CD4-positive, alpha-beta T cell treated with Interleukin-15 for 4 hours (primary cell): ENCODE measurements at regions not wholly inside any gene's neighbourhood (a gene's known extent, or its start where the extent isn't known, plus 50 kb on each side); places are given as distances from the start of the nearest gene placed in this dataset.

Experiments
- DNase-seq: peaks from one replicate; pipeline ENCODE4 v3.0.0-alpha.2; 2020; ENCODE audit warnings: low spot score

DNA sequence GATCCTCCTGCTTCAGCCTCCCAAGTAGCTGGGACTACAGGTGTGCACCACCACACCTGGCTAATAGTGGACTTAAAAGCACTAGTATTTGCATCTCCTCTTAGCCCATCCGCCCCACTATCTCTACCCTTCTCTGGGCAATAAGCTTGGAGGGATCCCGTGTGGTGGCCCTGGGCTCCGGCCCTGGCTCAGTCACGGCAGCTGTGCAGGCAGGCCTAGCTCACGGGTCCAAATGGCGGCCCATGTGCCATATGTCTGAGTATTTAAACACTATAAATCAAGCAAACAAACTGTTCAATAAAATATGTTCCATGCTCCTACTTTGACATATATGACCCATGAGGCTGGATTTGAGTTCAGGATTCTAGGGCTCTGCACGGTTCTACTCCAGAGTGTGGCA, 118.4 kb downstream of the BANF2 start:
- no peak for DNase-seq

DNA sequence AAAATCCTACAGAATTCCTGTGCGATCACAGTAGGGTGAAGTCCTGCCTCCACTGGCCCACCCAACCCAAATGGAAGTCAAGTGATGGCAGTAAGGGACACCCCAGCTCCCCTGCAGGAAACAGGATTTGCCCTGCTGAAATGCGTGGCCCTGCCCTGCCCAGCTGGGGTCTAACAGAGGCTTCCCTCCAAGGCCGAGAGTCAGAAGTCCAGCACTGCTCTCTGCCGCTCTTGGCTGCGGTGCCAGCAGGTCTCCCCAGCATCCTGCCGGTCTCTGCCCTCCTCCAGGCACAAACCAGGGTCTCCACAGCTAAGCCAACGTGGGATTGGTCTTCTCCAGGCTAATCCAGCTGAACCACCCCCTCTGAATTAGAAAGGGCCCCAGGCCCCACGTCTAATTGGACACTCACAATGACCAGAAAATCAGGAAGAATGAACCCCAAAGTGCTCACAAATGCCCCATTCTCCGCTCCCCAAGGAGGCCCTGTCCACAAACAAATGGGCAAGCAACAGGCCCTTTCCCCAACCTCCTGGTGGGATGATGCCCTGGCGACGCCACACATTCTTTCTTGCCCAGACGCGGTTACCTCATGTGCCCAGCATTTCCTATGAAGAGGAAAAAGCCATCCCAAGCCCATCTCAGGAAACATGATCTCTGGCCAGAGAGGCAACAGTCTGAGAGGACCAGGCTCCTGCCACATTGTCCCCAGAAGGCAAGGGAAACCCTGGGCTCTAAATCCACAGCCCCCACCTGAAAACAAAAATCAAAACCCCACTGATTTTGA, 117.2 kb downstream of the BANF2 start:
- DNase-seq, result no peak

DNA sequence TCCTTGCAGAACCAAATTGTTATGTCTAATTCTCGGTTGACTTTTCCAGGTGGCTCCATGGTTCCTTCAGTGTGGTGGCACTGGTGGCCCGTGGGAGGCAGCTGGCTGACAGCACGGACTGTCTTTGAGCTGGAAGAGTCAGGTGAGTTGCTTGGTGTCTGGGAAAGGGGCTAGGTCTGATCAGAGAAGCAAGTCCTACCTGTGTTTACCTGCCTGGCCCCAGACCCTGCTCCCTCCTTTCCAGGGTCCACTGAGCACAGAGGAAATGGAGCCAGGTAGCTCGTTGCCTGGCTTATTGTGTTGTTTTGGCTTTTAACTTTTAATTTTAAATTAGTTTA, 111.8 kb downstream of the BANF2 start:
- no peak for DNase-seq

DNA sequence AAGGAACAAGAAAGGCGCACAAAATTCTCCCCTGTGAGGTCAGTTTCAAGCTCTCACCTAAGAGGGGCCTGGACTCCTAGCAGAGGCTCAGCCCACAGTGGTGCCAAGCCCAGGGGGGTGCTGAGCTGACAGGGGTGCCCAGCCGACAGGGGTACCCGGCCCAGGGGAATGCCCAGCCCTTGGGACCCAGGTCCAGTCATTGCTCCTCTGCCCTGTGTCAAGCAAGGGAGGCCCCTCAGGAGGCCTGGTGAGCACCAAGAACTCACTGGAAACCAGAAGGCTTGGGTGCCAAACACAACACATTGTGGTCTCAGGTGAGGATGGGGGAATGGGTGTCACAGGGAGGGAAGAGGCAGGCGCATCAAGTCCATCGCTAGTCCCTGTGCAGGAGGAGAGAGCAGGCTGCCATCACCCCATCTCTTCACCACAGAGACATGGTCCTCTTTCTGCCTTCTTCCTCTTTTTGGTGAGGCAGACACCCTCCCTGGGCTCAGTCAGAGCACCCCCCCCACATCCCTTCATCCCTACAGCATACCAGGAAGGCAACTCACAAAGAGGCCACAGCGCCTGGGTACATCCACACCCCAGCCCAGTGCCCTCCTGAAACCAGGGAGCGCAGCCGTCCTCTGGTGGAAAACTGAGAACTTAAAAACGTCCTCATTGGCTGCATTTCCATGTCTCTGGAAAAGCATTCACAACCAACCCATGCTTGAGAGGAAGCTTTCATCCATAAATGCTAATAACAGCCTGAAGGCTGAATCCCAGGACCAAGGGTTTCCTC, 111.3 kb downstream of the BANF2 start:
- DNase-seq, result no peak

DNA sequence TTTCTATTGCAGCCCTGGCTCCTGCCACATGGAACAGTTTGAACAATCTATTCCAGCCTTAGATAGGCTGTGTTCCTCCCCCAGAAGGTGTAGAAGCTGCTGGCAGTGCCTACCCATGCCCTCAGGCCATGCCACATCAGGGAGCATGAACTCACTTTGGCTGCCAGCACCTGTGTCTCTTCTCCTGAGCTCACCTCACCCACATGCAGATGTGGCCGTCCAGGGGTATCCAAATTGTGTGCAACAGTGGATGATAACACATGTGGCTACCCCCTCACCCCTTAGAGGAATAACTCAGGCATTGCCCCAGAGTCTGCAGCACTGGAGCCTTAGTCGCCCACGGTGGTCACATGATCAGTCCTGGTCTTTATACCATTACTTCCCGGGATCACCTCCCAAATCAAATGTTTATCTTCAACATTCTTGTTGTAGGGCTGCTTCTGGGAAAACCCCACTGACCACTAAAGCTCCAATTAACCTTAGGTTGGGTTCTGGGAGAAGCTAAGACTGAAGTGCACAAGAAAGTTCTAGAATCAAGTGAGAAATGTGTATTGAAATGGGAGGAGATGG, 110.4 kb downstream of the BANF2 start:
- no peak for DNase-seq

DNA sequence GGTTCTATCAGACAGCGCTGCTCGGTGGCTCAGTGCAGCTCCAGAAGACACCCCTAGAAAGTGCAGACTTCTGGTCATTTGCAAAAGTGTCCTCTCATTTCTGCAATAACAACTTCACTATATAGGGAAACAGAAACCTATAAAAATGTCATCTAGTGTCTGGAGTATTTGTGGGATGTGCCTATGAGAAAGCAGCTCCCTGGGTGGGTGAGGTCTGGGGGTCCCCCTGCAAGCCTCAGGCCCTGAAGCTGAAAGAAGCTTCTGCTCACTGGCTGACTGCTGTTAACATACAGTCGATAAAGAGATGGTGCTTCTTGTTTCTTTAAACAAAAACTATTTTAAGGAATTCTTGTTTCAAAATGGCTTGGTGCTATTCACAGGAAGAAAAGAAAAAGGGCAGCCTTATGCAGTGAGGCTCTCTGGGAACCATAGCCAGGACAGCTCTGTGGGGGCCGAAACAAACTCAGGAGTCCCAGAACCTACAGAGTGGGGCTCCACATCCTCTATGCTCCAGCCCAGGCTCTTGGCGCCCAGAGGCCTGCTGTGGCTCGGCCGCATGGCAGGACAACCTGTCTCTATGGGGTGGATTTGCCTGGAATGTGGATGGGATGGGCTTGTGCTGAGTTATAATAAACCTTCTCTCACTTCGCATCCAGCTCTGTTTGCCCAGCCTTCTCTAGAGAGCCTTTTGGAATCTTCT, 109.7 kb downstream of the BANF2 start:
- no peak for DNase-seq

DNA sequence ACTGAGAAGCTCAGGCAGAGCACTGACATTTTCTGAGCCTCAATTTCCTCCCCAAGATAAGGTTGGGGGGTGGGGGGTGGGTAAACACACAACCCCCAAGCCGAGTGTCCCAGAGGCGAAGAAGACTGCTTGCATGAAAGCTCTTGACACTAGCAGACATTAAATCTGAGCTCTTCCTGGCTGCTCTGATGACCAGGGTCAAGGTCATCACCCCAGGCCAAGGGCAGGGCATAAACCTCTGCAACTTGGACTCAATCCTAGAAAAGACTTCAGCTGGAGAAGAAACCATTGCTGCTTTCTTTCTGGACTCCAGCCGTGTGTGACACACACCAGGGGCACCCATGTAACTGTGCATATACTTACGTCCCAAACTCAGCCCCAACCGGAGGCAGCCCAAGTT, 109.0 kb downstream of the BANF2 start:
- no peak for DNase-seq

DNA sequence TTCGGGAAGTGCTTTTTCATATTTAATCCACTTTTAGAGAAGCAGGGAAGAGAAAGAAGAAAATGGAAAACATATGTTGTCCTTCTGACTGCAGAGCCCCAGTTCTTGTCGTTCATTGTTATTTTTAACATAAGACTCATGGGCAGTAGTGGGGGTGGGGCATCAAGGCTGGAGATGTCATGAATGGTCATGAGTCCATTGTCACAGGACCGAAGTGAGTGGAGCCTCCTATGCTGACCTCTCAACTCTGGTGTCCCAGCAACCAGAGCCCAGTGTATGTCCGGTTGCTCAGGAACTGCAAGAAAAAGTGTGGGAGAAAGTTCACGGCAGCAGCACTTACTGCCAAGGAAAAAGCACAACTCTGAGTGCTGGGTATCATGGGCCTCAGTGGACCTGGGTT, 108.6 kb downstream of the BANF2 start:
- no peak for DNase-seq

DNA sequence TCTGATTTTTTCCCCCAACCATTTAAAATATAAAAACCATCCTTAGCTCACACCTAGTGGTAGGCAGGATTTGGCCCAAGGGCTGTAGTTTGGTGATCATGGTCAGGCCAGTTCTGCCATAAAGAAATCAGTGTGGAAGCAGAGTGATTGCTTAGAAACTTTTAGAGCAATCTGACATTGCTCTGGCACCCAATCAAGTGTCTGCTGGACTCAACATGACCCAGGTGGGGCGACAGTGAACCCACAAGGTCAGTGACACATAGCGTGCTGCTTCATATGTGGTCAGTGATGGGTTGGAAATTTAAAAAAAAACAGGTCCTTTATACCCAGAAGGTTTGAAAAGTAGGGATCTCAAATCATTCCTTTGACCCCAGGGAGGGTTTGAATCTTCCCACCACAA, 107.9 kb downstream of the BANF2 start:
- DNase-seq, result no peak

DNA sequence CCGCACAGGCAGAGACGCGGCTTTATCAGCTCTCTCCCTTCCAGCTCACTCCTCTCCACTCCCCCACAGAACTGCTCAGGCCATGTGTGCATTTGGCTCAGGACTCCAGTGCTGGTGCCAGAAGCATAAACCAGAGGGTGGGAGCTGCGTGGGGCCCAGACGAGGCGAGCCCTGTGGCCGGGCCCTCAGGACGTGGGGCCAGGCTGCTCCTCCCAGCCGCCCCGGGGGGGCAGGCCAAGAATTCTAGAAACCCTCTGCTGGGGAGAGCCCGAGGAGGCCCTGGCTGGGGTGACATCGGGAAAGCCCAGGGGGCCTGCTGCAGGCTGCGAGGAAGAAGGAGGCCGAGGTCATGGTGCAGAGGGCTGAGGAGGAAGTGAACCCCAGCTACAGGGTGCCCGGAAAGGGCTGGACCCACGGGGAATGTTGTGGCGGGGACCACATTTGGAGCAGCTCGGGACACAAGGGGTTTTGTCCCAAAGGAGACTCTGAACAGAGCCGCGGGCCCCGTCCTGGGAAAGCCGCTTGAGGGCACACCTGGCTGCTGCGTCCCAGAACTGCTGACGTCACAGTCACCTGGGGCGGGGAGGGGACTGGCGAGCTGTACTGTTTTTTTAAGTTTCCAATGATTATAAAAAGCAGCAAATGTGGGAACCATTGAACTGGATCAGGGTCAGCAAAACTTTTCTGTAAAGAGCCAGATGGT, 107.1 kb downstream of the BANF2 start:
- no peak for DNase-seq

DNA sequence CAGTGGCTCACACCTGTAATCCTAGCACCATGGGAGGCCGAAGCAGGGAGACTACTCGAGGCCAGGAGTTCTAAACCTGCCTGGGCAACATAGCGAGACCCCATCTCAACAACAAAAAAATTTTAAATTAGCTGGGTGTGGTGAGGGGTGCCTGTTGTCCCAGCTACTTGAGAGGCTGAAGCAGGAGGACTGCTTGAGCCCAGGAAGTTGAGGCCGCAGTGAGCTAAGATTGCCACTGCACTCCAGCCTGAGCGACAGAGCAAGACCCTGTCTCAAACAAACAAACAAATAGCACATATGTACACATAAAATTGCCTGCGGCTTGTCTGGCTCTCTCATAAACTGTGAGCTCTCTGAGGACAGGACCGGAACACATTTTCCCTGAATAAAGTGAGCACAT, 106.3 kb downstream of the BANF2 start:
- no peak for DNase-seq

DNA sequence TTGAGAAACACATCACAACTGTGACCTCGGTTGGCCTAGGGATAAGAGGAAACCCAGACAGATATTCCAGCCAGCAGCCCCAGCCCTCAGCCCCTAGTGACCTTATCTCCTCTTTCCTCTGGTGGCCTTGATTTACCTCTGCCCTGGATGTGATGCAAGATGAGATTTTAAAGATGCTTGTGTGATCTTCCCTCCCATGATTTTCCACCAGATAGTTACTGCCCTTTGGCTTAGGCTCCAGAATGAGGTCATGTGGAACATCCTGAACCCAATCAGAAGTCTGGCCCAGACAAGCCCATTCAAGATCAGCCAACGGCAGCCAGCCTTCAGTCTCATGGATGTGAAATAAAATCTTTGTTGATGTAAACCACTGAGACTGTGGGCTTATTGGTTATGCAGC, 104.0 kb downstream of the BANF2 start:
- no peak for DNase-seq

DNA sequence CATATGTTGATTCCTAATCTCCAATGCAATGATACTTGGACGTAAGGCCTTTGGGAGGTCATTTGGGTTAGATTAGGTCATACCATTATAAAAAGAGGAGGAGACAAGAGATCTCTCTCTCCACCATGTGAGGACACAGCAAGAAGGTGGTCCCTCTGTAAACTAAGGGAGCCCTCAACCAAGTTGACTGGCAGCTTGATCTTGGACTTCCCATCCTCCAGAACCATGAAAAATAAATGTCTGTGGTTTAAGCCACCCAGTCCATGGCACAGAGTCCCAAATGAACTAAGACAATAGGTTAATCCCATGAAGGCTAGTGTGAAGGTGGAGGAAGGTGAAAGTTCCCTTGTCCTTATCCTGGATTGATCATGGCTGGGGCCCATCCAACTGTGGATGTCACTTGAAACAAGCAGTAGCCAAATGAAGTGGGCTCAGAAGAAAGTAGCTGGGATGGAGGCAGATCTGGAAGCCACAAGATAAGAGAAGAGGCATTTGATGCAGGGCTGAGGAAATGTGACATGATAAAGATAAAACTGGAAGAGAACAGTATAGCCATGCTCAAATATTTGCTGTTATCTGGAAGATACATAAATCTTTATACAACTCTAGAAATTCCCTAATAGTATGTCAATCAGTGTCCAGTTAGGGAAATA, 99.9 kb downstream of the BANF2 start:
- DNase-seq, result no peak

DNA sequence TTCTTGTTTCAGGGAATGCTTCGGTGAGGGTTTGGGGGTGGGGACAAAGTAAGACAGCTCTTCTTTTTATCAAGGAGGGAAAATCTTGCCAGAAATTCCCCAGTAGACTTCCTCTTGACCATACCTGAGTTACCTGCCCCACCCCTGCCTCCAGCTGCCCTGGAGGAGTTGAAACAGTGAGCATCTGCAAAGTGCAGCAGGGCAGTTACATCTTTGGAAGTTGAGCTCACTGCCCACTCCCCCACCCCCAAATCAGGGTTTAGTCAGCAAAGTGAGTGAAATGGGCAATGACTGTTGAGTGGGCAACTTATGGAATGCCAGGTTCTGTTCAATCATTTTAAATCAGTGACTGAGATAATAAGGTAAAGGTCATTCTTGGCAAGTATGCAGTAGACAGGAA, 98.8 kb downstream of the BANF2 start:
- no peak for DNase-seq

DNA sequence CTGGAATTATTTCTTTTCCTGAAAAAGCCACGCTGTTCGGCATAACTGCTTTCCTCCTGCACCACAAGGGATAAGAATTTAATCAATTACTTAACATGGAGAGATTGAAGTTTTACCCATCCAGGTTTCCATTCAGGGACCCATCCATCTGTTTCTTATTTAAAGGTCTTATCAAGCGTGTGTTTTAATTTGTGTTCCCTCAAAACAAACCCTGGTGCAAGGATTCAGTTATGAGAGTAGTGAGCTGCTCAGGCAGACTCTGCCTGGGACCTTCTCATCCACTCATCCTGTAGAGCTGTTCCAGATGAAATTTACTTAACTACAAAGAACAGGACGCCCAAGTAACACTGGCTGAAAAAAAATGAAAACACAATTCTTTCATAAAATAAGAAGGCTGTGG, 97.8 kb downstream of the BANF2 start:
- no peak for DNase-seq

DNA sequence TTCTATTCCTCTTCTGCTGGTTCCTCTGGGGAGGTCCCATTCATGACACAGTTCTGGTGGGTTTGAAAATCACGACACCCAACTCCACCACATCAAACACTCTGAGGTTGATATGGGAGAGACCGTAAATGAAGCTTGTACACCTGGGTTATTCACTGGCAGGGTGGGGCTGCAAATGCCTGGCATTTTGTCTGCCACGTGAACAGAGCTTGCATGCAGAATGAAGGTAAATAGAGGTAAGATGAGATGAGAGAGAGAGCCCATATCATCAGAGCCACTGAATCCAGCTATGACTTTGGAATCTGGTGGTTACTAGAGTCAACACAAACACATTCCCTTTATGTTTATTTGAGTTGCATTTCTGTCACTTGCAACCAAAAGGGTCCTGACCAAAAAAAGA, 97.4 kb downstream of the BANF2 start:
- no peak for DNase-seq

DNA sequence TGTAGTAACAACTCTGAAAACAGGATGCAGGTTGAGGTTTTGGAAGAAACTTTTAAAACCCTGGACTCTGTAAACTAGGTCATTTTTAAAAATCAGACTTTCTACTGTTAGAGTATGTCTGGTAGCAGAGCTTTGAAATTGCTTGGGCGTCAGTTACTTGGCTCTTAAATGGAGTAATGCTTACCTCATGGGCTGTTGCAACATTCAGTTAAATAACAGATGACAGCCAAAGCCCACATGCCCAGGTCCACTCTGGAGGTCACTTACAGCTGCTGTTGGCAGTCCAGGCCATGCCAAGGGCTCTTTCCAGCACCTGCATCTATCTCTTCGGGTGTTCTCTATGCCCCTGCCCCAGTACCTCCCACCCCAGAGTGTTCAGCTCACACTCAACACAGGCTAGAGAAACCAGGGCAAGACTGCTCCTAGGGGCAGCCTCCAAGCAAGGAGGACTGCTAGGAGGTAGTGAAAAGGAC, 96.4 kb downstream of the BANF2 start:
- DNase-seq, result no peak

DNA sequence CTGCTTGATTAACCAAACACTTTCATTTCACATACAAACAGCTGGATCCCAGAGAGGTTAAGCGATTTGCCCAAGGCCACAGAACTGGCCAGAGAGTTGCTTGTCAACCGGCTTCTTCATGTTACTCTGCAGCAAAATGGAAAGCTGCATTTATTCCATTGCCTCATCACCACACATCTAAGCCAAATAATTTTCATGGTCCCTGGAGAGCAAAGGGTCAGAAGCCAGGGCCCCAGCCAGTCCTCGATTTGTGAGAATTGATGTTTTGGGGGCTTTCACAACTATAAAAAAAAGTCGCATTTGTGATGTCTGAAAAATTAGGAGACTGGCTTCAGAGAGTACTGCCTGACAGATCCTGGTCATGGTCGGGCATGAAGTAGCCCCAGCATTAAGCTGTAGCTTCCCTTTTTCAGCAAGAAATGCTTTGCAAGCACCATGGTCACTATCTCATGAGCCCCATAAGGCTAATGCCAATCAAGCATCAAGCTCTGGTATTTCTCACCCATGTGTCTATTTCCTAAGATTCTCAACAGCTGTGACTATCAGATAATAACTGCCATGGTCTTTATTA, 95.8 kb downstream of the BANF2 start:
- DNase-seq, result no peak

DNA sequence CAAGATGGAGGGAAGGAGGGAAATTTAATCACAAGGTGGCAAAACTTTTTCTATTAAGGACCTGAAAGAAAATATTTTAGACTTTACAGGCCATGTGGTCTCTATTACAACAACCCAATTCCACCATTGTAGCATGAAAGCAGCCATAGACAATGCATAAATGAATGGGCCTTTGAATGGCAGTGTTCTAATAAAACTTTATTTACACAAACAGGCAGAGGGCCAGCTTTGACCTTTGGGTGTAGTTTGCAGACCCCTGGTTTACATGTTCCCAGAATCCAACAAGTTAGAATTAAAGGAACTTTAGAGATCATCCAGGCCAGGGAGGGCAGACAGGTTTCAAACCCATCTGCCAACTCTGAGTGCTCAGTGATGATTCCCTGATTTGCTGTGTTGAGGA, 95.2 kb downstream of the BANF2 start:
- no peak for DNase-seq

DNA sequence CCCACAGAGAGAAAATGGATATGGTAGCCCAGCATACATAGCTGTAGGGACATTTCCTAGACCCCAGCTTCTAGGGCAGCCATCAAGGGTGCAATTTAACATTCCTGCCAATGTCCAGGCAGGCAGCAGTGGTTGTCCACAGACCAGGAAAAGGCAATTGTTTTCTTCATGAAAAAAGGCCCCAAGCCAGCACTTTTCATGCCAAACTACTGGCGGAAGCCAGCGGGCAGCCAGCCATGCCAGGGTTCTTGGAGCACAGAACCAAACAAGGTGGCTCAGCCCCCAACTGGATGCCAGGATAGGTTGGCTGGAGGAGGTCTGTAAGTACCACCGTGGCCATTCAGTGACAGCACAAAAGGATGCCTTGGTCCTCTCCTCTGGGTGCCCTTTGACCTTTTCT, 94.6 kb downstream of the BANF2 start:
- no peak for DNase-seq

DNA sequence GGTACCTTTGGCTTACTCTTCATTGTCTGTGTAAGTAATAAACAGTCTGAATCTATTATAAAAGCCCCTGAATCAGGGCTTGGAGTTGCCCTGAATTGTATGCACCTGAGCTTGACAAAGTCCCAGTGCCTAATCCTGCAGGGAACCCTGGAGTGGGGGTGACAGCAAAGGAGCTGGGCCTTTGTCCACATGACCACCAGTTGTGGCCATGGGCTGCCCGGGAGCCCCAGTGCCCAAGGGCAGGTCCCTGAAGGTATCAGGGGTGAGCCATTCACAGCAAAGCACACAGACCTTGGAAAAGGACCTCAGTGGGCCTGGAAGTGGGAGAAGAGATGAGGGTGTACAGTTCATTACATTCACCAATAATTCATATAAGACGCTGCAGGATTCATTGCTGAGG, 94.2 kb downstream of the BANF2 start:
- no peak for DNase-seq
